ENCODE measurements at regions not wholly inside any gene's neighbourhood (a gene's known extent, or its start where the extent isn't known, plus 50 kb on each side); places are given as distances from the start of the nearest gene placed in this dataset.

DNA sequence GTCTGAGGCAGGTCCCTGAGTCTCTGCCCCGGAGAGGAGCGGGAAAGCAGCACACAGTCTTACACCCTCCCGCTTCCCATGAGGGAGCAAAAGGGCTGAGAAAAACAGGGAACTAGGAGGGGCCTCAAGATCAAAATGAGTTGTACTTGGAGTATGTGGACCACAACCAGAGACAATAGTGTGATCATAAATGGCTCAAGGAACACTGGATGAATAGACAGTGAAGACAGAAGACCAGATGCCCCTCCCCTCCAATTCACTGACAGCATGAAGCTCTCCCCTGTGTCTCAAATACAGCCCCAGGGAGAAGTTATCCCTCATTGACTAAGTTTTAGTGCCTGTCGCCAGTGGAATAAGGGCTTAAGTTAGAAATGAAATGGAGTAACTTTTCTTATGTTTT is 191.0 kb downstream of the TFAP2A start:
- Histone ChIP-seq H3K23me2 (ENCODE audit: insufficient read length, low read depth, low read length, poor library complexity, severe bottlenecking) (no peaks in the 10 kb centered on the region), H2BK12ac (ENCODE audit: insufficient read length, low read depth, low read length) (no peak overlapping the region), H4K8ac (replicated peaks; ENCODE audit: insufficient read length, low read depth, low read length) (no peak overlapping the region), H3K79me2 (ENCODE audit: insufficient read depth, low read length) (no peaks in the 10 kb centered on the region), H2BK5ac (ENCODE audit: insufficient read length, low read length) (no peak overlapping the region), H4K91ac (ENCODE audit: insufficient read length, low read depth, low read length) (no peak overlapping the region), H3K4ac (ENCODE audit: low read depth, low read length) (no peak overlapping the region), H2BK120ac (ENCODE audit: low read depth, low read length, poor library complexity, severe bottlenecking) (no peak overlapping the region), H2AK5ac (ENCODE audit: insufficient read length, low read length) (no peak overlapping the region), H4K5ac (ENCODE audit: insufficient read length, low read depth, low read length) (no peak overlapping the region), H3K9me3 (ENCODE audit: control insufficient read depth, low read depth, low read length) (no peaks in the 10 kb centered on the region), H3K56ac (ENCODE audit: insufficient read length, low read depth, low read length) (no peak overlapping the region), H2BK20ac (ENCODE audit: low read depth, low read length, poor library complexity, severe bottlenecking) (no peak overlapping the region), H3K79me1 (ENCODE audit: insufficient read depth, low read depth, low read length, poor library complexity, severe bottlenecking) (no peaks in the 10 kb centered on the region), H3K4me1 (ENCODE audit: insufficient read depth, low read length) (no peaks in the 10 kb centered on the region), H3K27me3 (ENCODE audit: insufficient read depth, low read length) (no peaks in the 10 kb centered on the region), H3K27ac (ENCODE audit: insufficient read length, low read depth, low read length) (no peak overlapping the region), H2BK15ac (ENCODE audit: low read depth, low read length) (no peak overlapping the region), H3K23ac (ENCODE audit: insufficient read length, low read depth, low read length) (no peak overlapping the region), H2AFZ (ENCODE audit: low read length) (no peak overlapping the region), H3K18ac (ENCODE audit: insufficient read length, low read depth, low read length) (no peak overlapping the region), H3K9ac (ENCODE audit: extremely low read depth, insufficient read length, low read length) (no peak overlapping the region), H4K20me1 (ENCODE audit: control insufficient read depth, insufficient read depth, insufficient read length) (no peaks in the 10 kb centered on the region), H3K14ac (ENCODE audit: insufficient read depth, low read length) (no peak overlapping the region), H3T11ph (ENCODE audit: low read length) (no peak overlapping the region), H3K4me2 (ENCODE audit: insufficient read depth, insufficient read length, low read length) (no peak overlapping the region)
- TF ChIP-seq, protein P1, sequence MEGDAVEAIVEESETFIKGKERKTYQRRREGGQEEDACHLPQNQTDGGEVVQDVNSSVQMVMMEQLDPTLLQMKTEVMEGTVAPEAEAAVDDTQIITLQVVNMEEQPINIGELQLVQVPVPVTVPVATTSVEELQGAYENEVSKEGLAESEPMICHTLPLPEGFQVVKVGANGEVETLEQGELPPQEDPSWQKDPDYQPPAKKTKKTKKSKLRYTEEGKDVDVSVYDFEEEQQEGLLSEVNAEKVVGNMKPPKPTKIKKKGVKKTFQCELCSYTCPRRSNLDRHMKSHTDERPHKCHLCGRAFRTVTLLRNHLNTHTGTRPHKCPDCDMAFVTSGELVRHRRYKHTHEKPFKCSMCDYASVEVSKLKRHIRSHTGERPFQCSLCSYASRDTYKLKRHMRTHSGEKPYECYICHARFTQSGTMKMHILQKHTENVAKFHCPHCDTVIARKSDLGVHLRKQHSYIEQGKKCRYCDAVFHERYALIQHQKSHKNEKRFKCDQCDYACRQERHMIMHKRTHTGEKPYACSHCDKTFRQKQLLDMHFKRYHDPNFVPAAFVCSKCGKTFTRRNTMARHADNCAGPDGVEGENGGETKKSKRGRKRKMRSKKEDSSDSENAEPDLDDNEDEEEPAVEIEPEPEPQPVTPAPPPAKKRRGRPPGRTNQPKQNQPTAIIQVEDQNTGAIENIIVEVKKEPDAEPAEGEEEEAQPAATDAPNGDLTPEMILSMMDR (conservative IDR thresholded peaks at IDR 0.05) = no peak
- Mint-ChIP-seq H3K4me1 (no peaks in the 10 kb centered on the region), H3K27me3 (ENCODE audit: low read depth) (no peaks in the 10 kb centered on the region; the same call in 1 of the 2 replicates), H3K27ac (no peak overlapping the region), H3K4me3 (no peak overlapping the region), H3K9me3 (peaks cover 10 to 17% of the 10 kb centered on the region in 2 experiments; a peak in 4 of 5 replicates), H3K36me3 (ENCODE audit: insufficient read depth in 1 of 3, low read depth in 3 of 3) (peaks cover 0 to 7% (median 0%) of the 10 kb centered on the region in 3 experiments; a peak in 2 of 7 replicates)
- no CpG with 5 or more reads among the region's 4 CpGs for WGBS (ENCODE audit: extremely low coverage, insufficient read length, low lambda C conversion rate)
- DNase-seq = no peak

All from H9 (cell line).